Right forelimb (tissue), 1 donor: ENCODE measurements at regions not wholly inside any gene's neighbourhood (a gene's known extent, or its start where the extent isn't known, plus 50 kb on each side); places are given as distances from the start of the nearest gene placed in this dataset.

ENCODE experiments used
- DNase-seq: peaks from one replicate; pipeline ENCODE4 v3.0.0-alpha.2; 2018

- DNase-seq = no peak
Measured at GRCh38 chr4:53805291-53805690, 214.0 kb upstream of the LNX1 start.

DNA sequence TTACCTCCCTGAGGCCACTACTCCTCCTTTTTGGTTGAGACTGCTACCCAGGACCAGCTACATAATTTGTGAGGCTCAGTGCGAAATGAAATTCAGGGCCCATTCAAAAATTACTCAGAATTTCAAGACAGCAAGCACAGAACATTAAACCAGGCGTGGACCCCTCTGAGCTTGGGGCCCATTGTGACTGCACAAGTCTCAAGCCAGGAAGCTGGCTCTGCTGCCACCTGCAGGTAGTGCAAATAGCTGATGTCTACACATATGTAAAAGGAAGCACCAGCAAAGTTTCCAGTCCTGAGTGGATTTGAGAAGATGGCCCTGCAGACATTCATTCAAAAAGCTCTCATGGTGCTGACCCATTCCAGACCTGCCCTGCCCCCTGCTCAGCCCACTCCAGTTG is 213.4 kb upstream of the LNX1 start:
- DNase-seq = no peak

GRCh38 chr4:53802500-53802899 is 211.2 kb upstream of the LNX1 start:
- no peak for DNase-seq

GRCh38 chr4:53801373-53801772 is 210.1 kb upstream of the LNX1 start:
- DNase-seq = no peak

GRCh38 chr4:53800741-53801140 is 209.5 kb upstream of the LNX1 start:
- no peak for DNase-seq

DNA sequence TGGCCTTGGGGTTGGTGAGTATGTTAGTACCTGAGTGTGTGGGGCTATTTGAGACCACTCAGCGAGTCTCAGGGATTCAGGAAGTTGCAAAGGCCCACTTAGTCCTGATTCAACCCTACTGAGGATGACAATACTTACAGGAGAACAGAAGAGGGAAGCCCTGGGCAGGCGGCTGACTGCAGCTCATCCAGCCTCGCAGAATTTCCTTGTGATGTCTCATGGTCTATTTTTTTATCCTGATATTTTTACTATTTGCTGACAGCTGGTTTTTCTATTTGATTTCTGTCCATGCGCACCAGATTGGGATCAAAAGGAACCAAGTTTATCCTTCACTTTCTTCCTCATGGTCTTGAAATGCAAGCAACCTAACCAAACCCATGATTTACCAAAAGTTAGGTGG is 201.8 kb upstream of the LNX1 start:
- no peak for DNase-seq

DNA sequence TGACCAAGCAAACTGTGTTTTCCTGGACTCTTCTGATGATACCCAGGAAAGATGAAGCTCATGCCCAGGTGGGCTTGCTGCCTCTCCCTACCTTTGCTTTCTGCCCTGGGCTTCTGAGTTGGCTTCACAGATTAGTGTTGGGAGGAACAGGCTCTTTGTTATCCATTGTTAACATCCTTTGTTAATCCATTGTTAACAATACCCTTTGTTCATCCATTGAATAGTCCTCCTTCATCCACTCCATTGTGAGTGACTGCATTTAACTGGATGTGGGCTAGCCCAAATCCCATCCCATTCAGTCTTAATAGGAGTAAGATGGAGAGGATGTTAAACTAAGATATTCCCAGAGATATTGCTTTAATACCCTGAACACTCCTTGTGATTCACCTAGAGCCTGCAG is 199.0 kb upstream of the LNX1 start:
- DNase-seq = no peak

DNA sequence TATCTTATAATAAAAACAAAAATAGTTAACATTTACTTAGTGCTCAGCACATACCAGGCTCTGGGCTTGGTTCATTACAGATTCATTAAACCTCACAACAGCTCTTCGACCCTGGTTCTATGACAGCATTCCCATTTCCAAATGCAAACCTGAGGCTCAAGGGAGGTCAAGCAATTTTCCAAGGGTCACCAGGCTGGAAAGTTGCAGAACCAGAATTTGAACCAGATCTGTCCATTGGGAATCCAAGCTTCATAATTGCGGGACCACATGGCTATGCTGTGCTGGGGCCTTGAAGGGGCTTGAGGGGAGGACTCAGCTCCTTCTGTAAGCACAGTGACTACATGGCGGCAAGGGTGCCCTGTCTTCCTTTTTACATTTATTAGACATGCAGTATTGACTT is 197.3 kb upstream of the LNX1 start:
- no peak for DNase-seq

- DNase-seq = no peak
Measured at GRCh38 chr4:53788011-53788410, 196.7 kb upstream of the LNX1 start.

DNA sequence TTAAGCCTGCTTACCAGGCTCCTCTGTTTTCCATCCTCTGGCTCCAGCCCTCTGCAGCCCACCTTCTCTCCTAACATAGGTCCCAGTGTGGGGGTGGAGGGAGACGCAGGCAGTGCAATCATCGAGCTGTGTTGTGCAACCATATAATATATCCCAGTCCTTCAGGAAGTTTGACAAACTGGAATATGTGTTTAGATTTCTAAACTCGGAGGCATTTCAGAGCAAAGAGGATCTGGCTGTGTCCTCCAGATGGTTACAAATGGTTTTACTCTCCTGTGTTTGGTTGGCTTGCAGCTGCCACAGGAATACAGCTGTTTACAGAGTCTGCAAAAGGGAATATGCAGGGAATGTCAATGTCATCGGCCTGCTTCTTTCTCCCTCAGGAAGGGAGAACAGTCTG is 195.3 kb upstream of the LNX1 start:
- no peak for DNase-seq

DNA sequence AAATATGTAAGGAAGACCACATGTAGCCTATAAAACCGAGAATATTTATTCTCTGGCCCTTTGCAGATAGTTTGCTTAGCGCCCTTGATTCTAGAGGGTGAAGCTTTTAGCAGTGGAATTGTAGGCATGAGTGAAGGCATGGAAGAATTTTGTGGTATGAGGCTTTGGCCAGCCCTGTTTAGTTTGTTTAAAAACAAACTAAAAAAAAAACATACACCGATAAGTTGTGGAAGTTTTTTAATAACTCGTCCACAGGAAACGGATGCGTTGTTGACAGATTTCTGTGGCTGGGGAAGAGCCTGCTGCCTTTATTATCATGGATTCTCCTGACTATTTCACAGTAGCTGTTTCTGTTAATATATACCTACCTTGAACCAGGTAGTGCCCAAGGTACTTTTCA is 194.7 kb upstream of the LNX1 start:
- no peak for DNase-seq

DNA sequence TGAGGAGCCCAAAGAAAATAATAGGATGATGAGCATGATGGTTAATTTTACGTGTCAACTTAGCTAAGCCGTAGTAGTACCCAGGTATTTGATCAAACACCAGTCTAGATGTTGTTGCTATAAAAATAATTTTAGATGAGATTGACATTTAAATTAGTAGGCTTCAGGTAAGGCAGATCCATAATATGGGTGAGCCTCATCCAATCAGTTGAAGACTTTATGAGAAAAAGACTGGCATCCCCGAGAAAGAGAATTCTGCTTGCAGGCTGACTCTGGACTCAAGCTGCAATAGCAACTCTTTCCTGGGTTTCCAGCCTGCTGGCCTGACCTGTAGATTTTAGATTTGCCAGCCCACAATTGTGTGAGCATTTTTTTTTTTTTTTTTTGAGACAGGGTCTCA is 192.8 kb upstream of the LNX1 start:
- DNase-seq = no peak

- DNase-seq = no peak
Measured at GRCh38 chr4:53783208-53783859, 192.0 kb upstream of the LNX1 start.

- no peak for DNase-seq
Measured at GRCh38 chr4:53782458-53782845, 191.2 kb upstream of the LNX1 start.

- no peak for DNase-seq
Measured at GRCh38 chr4:53781629-53782457, 190.6 kb upstream of the LNX1 start.

DNA sequence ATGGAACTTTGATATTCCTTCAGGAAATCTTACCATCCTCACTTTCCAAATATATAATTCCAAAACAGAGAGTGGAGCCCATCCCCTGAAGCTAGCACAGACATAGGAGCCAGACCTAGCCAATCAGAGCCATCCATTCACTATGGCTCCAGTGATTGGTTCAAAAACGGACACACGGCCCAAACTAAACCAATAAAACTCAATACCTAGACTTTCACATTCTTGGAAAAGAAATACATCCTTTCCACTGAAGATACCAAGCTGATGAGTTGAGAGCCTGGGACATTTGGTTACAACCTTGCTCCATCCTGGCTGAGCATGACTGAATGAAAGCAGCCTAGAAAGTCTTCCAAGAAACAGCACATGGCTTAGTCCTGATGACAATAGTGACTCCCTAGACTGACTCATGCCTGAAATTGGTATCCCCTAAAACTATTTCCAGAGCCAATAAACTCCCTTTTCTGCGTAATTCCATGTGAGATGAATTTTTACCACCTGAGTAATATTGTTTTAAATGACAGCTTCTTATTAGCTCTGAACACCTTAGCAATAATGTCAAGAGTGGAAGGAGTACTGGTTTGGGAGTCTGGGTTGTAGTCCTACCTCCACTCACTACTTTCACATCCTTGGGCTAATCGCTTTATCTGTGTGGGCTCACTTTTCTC is 189.6 kb upstream of the LNX1 start:
- DNase-seq = no peak

- no peak for DNase-seq
Measured at GRCh38 chr4:53779025-53779424, 187.7 kb upstream of the LNX1 start.

GRCh38 chr4:53778155-53778554 is 186.9 kb upstream of the LNX1 start:
- no peak for DNase-seq

GRCh38 chr4:53777244-53777984 is 186.1 kb upstream of the LNX1 start:
- DNase-seq = no peak

- DNase-seq = no peak
Measured at GRCh38 chr4:53776141-53776540, 184.9 kb upstream of the LNX1 start.

DNA sequence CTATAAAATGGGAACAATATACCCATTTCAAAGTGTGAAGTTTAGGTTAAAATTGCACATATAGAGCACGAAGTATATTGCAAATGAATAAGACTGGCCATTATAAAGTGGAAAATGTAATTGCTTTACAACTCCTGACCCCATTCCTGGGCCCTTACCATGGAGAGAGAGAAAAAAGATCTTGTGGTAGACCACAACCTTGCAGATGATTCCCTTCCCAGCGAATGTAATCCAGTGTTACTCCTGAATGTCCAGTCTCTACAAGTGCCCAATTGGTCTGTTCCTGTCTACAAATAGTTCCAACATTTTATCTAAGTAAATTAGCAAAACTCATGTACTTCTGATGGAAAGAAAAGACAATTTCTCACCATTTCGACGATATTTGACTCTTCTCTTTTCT is 184.1 kb upstream of the LNX1 start:
- DNase-seq = no peak

DNA sequence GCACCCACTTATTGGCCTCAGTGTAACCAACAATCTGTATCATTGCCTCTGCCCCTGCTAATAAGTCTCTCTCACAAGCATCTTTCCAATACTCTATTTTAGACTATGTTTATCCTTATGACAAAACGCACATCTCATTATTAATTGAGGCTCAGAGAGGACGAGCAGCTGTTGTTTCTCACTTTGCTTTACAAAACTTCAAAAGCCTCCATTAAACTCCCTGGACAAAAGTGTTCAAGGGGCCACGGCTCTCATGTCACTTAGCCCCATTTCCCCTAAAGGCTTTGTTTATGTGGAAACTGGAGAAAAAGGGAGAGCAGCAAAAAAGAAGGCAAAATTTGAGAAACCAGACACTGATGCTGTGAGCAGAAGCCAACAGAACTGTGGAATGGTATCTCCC is 180.0 kb upstream of the LNX1 start:
- DNase-seq = no peak

GRCh38 chr4:53767482-53767881 is 176.2 kb upstream of the LNX1 start:
- DNase-seq = no peak
